Activated naive CD8-positive, alpha-beta T cell treated with anti-CD3 and anti-CD28 coated beads for 36 hours (primary cell): ENCODE measurements at regions not wholly inside any gene's neighbourhood (a gene's known extent, or its start where the extent isn't known, plus 50 kb on each side); places are given as distances from the start of the nearest gene placed in this dataset.
"Not testable (repeated sequence)": the region's sequence is repeated elsewhere in the genome, so short reads cannot be mapped to it uniquely, and the experiment has no call there.

Source experiments
- DNase-seq: peaks from one replicate; pipeline ENCODE4 v3.0.0; 2021
- H3K27ac Mint-ChIP-seq: one replicate; pipeline ENCODE4 v1.8.0; 2022; ENCODE audit warnings: mild to moderate bottlenecking, moderate library complexity, mixed read lengths
- H3K27me3 Mint-ChIP-seq: one replicate; pipeline ENCODE4 v1.8.0; 2022; ENCODE audit warnings: mild to moderate bottlenecking, mixed read lengths
- H3K36me3 Mint-ChIP-seq: one replicate; pipeline ENCODE4 v1.8.0; 2021; ENCODE audit warnings: mild to moderate bottlenecking, mixed read lengths
- H3K4me1 Mint-ChIP-seq: one replicate; pipeline ENCODE4 v1.8.0; 2021; ENCODE audit warnings: mixed read lengths
- H3K4me3 Mint-ChIP-seq: one replicate; pipeline ENCODE4 v1.8.0; 2022; ENCODE audit warnings: mild to moderate bottlenecking, moderate library complexity, mixed read lengths
- H3K9me3 Mint-ChIP-seq: one replicate; pipeline ENCODE4 v1.8.0; 2022; ENCODE audit warnings: mixed read lengths

DNA sequence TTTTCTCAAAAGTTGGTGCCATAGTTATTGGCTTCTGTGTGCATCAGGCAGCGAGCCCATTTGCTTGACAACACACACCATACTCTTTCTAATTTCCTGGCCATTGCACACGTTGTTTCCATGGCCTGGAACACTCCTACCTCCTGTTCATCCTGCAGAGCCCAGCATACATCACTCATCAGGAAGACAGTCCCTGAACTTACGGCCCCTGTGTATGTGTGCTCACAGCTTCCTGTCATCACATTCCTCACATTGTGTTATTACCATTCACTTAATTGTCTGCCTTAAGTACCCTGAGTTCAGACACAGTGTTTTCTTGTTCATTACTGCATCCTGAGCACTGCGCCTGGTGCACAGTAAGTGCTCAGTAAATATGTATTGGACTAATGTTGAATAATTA lies 355.9 kb downstream of the PRELID2 start:
- DNase-seq: no peak
- no peak overlapping the region for H3K27ac Mint-ChIP-seq
- peaks cover 2% of the 10 kb centered on the region for H3K9me3 Mint-ChIP-seq
- H3K4me3 Mint-ChIP-seq: no peak overlapping the region
- no peaks in the 10 kb centered on the region for H3K27me3 Mint-ChIP-seq
- no peaks in the 10 kb centered on the region for H3K4me1 Mint-ChIP-seq
- no peaks in the 10 kb centered on the region for H3K36me3 Mint-ChIP-seq

DNA sequence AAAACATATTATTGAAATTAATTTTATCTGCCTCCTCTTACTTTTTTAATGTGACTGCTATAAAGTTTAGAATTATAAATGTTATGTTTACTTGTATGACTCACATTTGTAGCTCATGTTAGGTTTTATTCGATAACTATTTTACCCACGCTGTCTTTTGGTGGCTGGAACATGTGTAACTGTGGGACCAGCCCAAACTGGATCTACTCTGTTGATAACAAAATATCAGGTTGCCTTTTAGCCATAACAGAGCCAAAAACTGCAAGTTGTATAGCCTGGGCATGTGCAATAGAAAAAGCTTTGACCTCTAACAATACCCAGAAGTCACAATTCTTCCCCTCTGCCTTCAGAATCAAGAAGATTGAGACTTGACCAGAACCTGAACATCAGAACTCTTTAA lies 356.5 kb downstream of the PRELID2 start:
- Mint-ChIP-seq H3K4me3 (no peak overlapping the region), H3K36me3 (no peaks in the 10 kb centered on the region), H3K27me3 (no peaks in the 10 kb centered on the region), H3K9me3 (peaks cover 2% of the 10 kb centered on the region), H3K27ac (no peak overlapping the region), H3K4me1 (no peaks in the 10 kb centered on the region)
- no peak for DNase-seq

DNA sequence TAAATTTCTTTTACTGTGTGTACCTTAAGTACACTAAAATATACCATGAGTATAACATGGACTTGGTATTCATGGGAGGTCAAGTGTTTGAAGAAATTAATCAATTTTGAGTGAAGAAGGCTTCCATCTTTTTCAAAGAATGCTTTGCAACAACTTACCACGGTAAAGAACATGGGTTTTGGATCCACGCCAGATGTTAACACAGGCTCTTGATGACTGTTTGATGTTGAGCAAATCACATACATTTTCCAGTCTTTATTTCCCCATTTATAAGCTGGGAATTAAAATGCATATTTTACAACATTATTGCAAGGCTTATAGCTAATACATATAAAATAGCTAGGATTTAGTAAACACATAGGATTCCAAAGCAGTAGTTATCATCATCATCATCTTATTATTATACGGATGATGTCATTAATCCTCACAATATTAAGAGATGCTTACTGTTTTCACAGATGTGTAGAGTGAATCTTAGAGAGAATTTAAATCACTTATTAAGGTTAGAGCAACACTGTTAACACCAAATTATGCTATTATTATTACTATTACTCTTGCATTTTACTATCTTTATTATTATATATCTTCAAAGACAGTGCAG lies 362.0 kb downstream of the PRELID2 start:
- H3K27me3 Mint-ChIP-seq: no peaks in the 10 kb centered on the region
- DNase-seq: no peak
- no peaks in the 10 kb centered on the region for H3K4me1 Mint-ChIP-seq
- no peak overlapping the region for H3K27ac Mint-ChIP-seq
- no peaks in the 10 kb centered on the region for H3K36me3 Mint-ChIP-seq
- no peak overlapping the region for H3K4me3 Mint-ChIP-seq
- H3K9me3 Mint-ChIP-seq: no peaks in the 10 kb centered on the region

DNA sequence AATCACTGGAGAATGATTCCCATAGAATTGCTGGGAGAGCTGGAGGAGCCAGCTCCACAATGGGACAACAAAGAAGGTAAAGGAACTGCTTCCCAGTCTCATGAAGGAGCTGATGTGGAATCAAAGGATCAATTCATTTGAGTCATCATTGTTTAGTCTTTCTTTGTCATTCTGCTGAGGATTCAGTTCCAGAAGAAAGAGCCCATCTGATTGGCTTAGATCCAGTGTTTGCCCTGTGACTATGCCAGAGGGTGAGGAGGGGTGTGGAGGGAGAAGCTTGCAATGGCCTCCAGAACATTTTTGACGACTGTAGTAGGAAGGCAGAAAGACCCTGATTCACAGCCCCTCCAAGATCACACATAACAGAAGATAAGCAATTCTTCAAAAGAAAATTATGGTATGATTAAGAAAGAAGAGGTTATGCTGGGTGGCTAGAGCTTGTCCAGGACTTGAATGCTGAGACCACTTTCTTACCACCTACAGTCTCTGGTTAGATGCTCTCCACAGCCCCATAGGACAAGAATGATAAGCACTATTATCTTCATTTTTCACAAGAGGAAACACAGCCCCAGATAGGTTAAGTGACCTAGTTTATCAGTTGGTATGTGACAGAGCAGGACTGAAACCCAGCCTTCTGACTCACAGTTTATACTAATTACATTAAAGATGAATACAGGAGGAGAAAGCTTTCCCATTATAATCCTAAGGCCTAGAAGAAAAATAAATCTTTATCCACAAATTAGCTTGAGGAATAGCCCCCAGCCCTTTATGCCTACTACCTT lies 363.1 kb downstream of the PRELID2 start:
- Mint-ChIP-seq H3K36me3 (no peaks in the 10 kb centered on the region), H3K4me1 (no peaks in the 10 kb centered on the region), H3K4me3 (no peak overlapping the region), H3K27ac (no peak overlapping the region), H3K9me3 (no peaks in the 10 kb centered on the region), H3K27me3 (no peaks in the 10 kb centered on the region)
- DNase-seq: no peak

DNA sequence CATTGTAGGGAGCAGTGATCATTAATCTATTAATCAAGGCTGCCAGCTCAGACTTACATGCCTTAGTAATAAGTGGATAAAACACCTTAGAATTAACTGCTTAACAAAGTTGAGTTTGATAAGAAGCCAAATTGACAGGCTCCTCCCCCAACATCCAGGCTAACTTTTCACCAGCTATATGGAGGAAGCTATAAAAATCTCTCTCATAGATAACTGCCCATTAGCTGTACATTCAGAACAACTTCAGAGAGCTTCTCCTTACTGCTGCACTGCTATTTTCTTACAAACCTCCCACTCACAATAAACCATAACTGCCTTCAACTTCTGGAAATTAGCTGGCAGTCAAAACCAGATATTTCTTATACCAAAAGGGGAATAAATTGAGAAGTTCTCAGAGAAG lies 364.1 kb downstream of the PRELID2 start:
- H3K27me3 Mint-ChIP-seq: no peaks in the 10 kb centered on the region
- no peaks in the 10 kb centered on the region for H3K4me1 Mint-ChIP-seq
- no peak overlapping the region for H3K27ac Mint-ChIP-seq
- H3K36me3 Mint-ChIP-seq: no peaks in the 10 kb centered on the region
- H3K4me3 Mint-ChIP-seq: no peak overlapping the region
- no peak for DNase-seq
- no peaks in the 10 kb centered on the region for H3K9me3 Mint-ChIP-seq

DNA sequence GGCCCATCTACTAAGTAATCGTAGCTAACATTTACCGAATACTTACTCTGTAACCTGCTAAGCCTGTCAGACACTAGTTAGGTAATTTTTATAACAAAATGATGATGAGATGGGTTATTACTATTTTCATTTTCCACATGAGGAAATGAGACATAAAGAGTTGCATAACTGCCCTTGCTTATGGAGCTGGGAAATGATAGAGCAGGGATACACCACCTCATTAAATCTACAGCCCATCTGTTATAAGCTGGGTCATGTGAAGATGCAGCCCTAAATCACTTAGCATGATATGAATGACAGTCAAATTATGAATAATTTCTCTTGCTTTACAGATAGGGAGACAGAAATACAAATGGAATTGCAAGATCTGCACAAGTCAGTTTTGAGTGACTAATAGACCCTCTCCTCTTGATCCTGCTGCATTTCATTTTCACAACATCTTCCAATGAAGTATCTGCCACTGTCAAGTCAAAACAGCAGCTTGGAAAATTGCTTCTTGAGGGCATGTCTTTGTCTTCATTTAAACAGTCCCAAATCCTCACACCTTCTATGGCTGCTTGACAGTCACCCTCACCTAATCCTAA lies 364.7 kb downstream of the PRELID2 start:
- no peak overlapping the region for H3K27ac Mint-ChIP-seq
- H3K36me3 Mint-ChIP-seq: no peaks in the 10 kb centered on the region

DNA sequence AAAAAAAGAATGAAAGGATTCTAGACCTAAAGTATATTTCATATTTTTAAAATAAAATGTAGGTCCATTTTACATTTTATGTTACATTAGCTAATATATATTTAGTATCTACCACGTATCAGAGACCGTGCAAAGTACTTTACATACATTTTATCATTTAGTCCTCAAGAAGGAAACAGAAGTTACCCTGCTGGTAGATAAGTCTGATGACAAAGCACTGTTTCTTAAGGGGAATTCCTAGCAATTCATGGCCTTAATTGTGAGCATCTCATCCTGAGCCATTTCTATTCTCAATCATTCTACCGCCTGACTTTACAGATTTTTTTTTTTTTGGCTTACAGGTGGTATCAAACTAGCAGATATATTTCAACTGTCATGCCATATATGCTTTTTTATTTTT lies 367.7 kb downstream of the PRELID2 start:
- H3K9me3 Mint-ChIP-seq: no peaks in the 10 kb centered on the region
- no peaks in the 10 kb centered on the region for H3K27me3 Mint-ChIP-seq
- no peak overlapping the region for H3K4me3 Mint-ChIP-seq
- H3K36me3 Mint-ChIP-seq: no peaks in the 10 kb centered on the region
- no peaks in the 10 kb centered on the region for H3K4me1 Mint-ChIP-seq
- DNase-seq: no peak
- H3K27ac Mint-ChIP-seq: no peak overlapping the region

More for the DNA sequence above, 364.7 kb downstream of the PRELID2 start:
- Mint-ChIP-seq H3K9me3 (no peaks in the 10 kb centered on the region), H3K4me1 (no peaks in the 10 kb centered on the region), H3K4me3 (no peak overlapping the region), H3K27me3 (no peaks in the 10 kb centered on the region)
- DNase-seq: no peak

DNA sequence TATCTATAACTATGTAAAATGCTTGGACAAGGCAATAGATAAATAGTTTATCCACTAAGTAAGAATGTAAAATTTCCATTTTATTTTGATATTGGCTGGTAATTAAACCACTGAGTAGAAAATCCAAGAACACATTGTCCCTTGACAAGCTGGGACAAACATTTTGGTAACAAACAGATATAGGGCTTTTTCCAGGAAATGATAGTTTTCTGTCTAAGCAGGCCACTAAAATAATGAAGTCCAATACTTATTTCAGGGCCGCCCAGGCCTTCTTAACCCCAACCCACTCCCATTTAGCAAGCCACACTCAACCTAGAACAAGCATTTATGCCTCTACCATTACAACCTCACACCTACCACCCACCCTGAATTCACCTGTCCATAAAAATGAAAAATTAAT lies 368.6 kb downstream of the PRELID2 start:
- H3K27ac Mint-ChIP-seq: no peak overlapping the region
- no peaks in the 10 kb centered on the region for H3K27me3 Mint-ChIP-seq
- H3K36me3 Mint-ChIP-seq: no peaks in the 10 kb centered on the region
- no peaks in the 10 kb centered on the region for H3K4me1 Mint-ChIP-seq
- H3K4me3 Mint-ChIP-seq: no peak overlapping the region
- no peak for DNase-seq
- H3K9me3 Mint-ChIP-seq: no peaks in the 10 kb centered on the region

DNA sequence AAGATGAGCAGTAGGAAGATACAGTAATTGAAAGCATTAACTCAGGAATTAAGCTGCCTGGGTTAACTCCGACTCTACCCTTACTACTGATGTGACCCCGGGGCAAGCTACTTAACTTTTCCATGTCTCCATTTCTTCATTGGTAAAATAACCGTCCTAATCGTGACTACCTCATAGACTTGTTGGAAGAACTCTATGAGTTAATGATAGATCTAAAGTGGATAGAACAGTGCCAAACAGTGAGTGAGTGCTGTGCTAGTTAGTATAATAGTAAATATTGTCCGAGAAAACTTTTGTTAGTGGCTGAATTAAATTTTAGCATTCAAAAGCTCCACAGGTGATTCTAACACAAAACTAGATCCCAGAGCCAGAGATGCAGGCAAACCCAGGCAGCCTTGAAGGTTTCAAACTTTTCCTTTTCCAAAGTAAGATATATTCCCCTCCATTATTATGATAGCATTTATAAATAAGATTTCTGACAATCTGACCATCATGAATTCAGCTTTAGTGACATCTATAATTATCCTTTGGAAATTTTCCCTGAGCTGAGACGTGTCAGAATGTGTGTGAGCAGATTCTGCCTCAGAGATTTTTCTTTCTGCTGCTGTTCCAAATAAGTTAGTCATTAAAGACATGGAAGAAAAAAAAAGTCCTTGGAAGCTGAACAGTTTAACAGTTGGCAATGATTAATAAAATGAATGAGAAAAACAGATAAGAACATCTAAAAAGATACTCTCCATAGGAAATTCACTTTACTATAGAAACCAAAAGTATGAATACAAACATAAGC lies 369.5 kb downstream of the PRELID2 start:
- Mint-ChIP-seq H3K27ac (no peak overlapping the region), H3K36me3 (no peaks in the 10 kb centered on the region), H3K4me1 (no peaks in the 10 kb centered on the region), H3K9me3 (no peaks in the 10 kb centered on the region), H3K27me3 (no peaks in the 10 kb centered on the region), H3K4me3 (no peak overlapping the region)
- DNase-seq: no peak

DNA sequence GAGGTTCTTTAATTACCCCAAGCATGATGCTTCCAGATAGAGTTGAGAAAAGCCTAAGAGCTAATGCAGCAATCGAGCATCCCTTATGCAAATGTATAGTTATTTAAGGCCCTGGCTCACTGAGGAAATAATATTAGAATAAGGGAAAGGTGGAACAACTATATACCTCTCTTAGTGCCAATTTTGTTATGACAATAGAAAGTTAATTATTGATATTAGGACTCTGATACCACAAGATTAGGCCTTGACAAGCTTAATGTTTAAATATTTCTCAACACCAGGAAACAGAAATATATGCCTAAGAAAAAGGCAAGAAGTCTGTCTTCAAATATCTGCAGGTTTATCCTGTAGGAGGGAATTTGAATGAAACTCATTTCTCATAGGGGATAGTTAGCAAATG lies 371.0 kb downstream of the PRELID2 start:
- Mint-ChIP-seq H3K4me3 (no peak overlapping the region), H3K27me3 (no peaks in the 10 kb centered on the region), H3K36me3 (no peaks in the 10 kb centered on the region), H3K27ac (no peak overlapping the region), H3K9me3 (no peaks in the 10 kb centered on the region), H3K4me1 (no peaks in the 10 kb centered on the region)
- DNase-seq: no peak

DNA sequence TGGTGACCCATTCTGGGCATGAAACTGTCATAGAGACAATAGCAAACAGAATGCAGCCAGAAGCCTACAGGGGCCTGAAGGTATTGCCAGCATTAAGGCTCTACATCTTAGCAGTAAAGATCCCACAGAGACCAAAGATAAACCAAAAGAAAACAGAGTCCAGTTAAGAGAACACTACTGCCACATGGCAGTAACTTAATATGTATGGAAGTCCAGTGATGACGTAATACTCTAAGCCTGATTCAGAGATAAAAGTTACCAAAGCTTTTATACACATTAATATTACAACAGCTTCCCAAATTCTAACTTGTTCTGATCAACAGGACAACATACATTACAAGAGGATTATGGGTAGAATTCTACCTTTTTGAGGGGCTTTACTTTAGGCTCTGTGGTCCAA lies 371.5 kb downstream of the PRELID2 start:
- no peaks in the 10 kb centered on the region for H3K4me1 Mint-ChIP-seq
- H3K27ac Mint-ChIP-seq: no peak overlapping the region
- no peak for DNase-seq
- H3K36me3 Mint-ChIP-seq: no peaks in the 10 kb centered on the region
- no peaks in the 10 kb centered on the region for H3K27me3 Mint-ChIP-seq
- H3K9me3 Mint-ChIP-seq: no peaks in the 10 kb centered on the region
- H3K4me3 Mint-ChIP-seq: no peak overlapping the region

DNA sequence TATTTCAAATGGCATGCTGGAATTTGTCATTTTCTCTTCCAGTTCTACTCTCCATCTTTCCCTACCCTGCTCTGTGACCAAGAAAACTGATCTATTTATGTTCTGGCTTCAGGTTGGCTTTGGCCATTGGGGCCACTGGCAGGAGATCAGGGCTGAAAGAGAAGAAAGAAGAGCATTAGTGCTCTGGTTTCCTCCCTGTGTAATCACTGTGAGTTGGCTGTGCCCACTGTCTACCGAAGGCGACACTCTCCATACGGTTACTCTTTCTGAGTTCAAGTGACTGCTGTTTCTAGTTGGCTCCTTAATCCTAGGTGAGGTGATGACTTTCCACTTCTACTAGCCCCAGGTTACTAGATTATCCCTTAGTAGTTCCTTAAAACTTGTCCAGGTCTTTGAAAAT lies 372.6 kb downstream of the PRELID2 start:
- no peak overlapping the region for H3K4me3 Mint-ChIP-seq
- H3K27me3 Mint-ChIP-seq: no peaks in the 10 kb centered on the region
- no peak for DNase-seq
- no peaks in the 10 kb centered on the region for H3K4me1 Mint-ChIP-seq
- H3K9me3 Mint-ChIP-seq: no peaks in the 10 kb centered on the region
- no peaks in the 10 kb centered on the region for H3K36me3 Mint-ChIP-seq
- H3K27ac Mint-ChIP-seq: no peak overlapping the region

DNA sequence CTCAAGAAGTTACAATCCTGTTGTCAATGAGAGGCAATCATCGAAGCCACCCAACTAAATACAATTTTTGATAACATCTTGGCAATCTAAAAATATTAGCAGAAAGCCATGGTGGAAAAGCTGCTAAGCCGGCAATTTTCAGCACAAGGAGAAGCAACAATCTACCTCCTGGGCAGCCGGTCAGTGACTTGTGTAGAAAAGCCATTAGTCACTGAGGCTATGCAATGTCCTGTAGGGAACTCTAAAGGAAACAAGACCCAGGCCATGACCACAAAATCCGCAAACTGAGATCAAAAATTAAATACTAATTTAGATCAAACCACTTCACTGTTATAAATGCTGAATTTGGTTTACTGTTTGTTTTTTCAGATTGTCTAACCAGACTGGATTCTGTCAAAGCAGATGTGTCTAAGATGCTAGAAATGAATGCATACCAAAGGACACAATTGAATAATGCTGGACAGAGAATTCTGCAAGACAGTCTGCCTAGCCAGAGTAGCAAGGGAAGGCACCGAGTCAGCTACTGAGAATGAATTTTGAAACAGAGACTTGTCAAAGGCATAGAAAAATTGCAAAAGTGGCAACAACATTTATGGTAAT lies 384.8 kb downstream of the PRELID2 start:
- no peak overlapping the region for H3K4me3 Mint-ChIP-seq
- peaks cover 8% of the 10 kb centered on the region for H3K9me3 Mint-ChIP-seq
- H3K4me1 Mint-ChIP-seq: no peaks in the 10 kb centered on the region
- H3K27me3 Mint-ChIP-seq: no peaks in the 10 kb centered on the region
- DNase-seq: no peak
- H3K27ac Mint-ChIP-seq: no peak overlapping the region
- no peaks in the 10 kb centered on the region for H3K36me3 Mint-ChIP-seq

DNA sequence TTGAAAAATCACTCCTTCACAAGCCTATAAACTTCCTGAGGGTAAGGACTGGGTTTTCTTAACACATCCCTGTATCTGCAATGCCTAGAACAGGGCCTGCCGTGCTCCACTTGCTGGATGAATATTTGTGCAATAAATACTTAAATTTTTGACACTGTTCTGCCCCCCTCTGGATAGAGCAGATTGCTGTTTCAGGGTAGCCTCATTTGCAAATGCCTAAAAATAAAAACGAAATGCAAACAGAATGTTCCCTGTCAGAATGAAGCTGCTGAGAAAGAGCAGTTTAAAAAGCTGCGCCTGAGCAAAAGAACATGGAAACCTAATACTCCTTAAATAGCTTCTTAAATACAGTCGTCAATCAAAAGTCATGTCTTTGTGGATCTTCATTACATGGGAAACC lies 385.3 kb downstream of the PRELID2 start:
- Mint-ChIP-seq H3K27ac (no peak overlapping the region), H3K9me3 (peaks cover 8% of the 10 kb centered on the region), H3K27me3 (no peaks in the 10 kb centered on the region), H3K36me3 (no peaks in the 10 kb centered on the region), H3K4me3 (no peak overlapping the region), H3K4me1 (no peaks in the 10 kb centered on the region)
- no peak for DNase-seq

DNA sequence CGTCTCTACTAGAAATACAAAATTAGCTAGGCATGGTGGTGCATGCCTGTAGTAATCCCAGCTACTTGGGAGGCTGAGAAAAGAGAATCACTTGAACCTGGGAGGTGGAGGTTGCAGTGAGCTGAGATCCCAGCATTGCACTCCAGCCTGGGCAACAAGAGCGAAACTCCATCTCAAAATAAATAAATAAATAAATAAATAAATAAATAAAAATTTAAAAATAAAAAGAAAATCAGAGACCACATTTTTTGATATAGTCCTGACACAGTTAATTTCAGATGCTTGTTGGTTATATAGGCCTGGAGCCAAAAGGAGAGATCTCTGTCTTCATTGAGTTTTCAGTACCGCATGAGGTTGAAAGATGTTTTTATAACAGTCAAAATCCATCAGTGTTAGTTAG lies 388.3 kb downstream of the PRELID2 start:
- not testable (repeated sequence) for H3K4me1 Mint-ChIP-seq, H3K9me3 Mint-ChIP-seq, H3K4me3 Mint-ChIP-seq

More for the DNA sequence above, 388.3 kb downstream of the PRELID2 start:
- DNase-seq, H3K27me3 Mint-ChIP-seq, H3K36me3 Mint-ChIP-seq, H3K27ac Mint-ChIP-seq: not testable (repeated sequence)
